Panc1 (cell line): ENCODE measurements at regions not wholly inside any gene's neighbourhood (a gene's known extent, or its start where the extent isn't known, plus 50 kb on each side); places are given as distances from the start of the nearest gene placed in this dataset.

Experiments used
- POLR2AphosphoS5 ChIP-seq: IDR thresholded peaks from 2 replicates; pipeline ENCODE4 v1.6.1; 2012; ENCODE audit warnings: mild to moderate bottlenecking, low read depth, low read length, moderate library complexity
- REST ChIP-seq, 2 experiments: IDR thresholded peaks; 2 replicates each; pipeline ENCODE4 v1.6.1; 2011 to 2012; ENCODE audit warnings: low read depth in 2 of 2, control low read depth in 1 of 2, low read length in 1 of 2, mild to moderate bottlenecking in 1 of 2, moderate library complexity in 1 of 2; ENCODE audit not compliant: insufficient read depth in 1 of 2
- SIN3A ChIP-seq: IDR thresholded peaks from 2 replicates; pipeline ENCODE4 v1.6.1; 2012; ENCODE audit warnings: low read depth, mild to moderate bottlenecking, low read length, moderate library complexity, borderline replicate concordance; ENCODE audit not compliant: insufficient read depth
- TCF7L2 ChIP-seq: IDR thresholded peaks from 2 replicates; pipeline ENCODE4 v1.6.1; 2011; ENCODE audit warnings: mild to moderate bottlenecking, low read depth, low read length, inconsistent platforms
- TF ChIP-seq, protein P1 (sequence below): fragments of 450-650 bp; IDR thresholded peaks from 2 replicates; pipeline ENCODE4 v1.5.1; 2017; ENCODE audit warnings: mild to moderate bottlenecking

GRCh38 chr21:33998402-33998801 lies 75.0 kb upstream of the MRPS6 start:
- TF ChIP-seq, protein P1, sequence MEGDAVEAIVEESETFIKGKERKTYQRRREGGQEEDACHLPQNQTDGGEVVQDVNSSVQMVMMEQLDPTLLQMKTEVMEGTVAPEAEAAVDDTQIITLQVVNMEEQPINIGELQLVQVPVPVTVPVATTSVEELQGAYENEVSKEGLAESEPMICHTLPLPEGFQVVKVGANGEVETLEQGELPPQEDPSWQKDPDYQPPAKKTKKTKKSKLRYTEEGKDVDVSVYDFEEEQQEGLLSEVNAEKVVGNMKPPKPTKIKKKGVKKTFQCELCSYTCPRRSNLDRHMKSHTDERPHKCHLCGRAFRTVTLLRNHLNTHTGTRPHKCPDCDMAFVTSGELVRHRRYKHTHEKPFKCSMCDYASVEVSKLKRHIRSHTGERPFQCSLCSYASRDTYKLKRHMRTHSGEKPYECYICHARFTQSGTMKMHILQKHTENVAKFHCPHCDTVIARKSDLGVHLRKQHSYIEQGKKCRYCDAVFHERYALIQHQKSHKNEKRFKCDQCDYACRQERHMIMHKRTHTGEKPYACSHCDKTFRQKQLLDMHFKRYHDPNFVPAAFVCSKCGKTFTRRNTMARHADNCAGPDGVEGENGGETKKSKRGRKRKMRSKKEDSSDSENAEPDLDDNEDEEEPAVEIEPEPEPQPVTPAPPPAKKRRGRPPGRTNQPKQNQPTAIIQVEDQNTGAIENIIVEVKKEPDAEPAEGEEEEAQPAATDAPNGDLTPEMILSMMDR, result no peak
- TF ChIP-seq TCF7L2 (no peak), POLR2AphosphoS5 (no peak), REST (IDR thresholded peaks at IDR 0.05; ENCODE audit: insufficient read depth in 1 of 2, low read depth in 2 of 2, low read length in 1 of 2) (no peak), SIN3A (no peak)
